Parathyroid adenoma (tissue), 2 donors: ENCODE measurements at regions not wholly inside any gene's neighbourhood (a gene's known extent, or its start where the extent isn't known, plus 50 kb on each side); places are given as distances from the start of the nearest gene placed in this dataset.

Source experiments
- H2AFZ ChIP-seq: fragments of 300-600 bp; sonication (generic); one replicate; pipeline ENCODE4 v1.7.0; 2017; ENCODE audit warnings: antibody characterized with exemption, mild to moderate bottlenecking
- H3K27ac ChIP-seq: fragments of 300-600 bp; sonication (generic); one replicate; pipeline ENCODE4 v1.7.0; 2017
- H3K27me3 ChIP-seq: fragments of 300-600 bp; sonication (generic); one replicate; pipeline ENCODE4 v1.7.0; 2017; ENCODE audit warnings: low read length; ENCODE audit not compliant: control insufficient read depth, insufficient read depth
- H3K36me3 ChIP-seq: fragments of 300-600 bp; sonication (generic); one replicate; pipeline ENCODE4 v1.7.0; 2017; ENCODE audit warnings: low read length; ENCODE audit not compliant: control insufficient read depth, insufficient read depth
- H3K4me1 ChIP-seq: fragments of 300-600 bp; sonication (generic); one replicate; pipeline ENCODE4 v1.7.0; 2017; ENCODE audit warnings: control low read depth
- H3K4me2 ChIP-seq: fragments of 300-600 bp; sonication (generic); one replicate; pipeline ENCODE4 v1.7.0; 2017; ENCODE audit warnings: low read length
- H3K4me3 ChIP-seq: fragments of 300-600 bp; sonication (generic); one replicate; pipeline ENCODE4 v1.7.0; 2017; ENCODE audit warnings: low read depth, low read length
- H3K79me2 ChIP-seq: fragments of 300-600 bp; sonication (generic); one replicate; pipeline ENCODE4 v1.7.0; 2017; ENCODE audit warnings: control low read depth
- H3K9ac ChIP-seq: fragments of 300-600 bp; sonication (generic); one replicate; pipeline ENCODE4 v1.7.0; 2017; ENCODE audit warnings: mild to moderate bottlenecking
- H3K9me3 ChIP-seq: fragments of 300-600 bp; sonication (generic); one replicate; pipeline ENCODE4 v1.7.0; 2017; ENCODE audit warnings: low read length; ENCODE audit not compliant: control insufficient read depth
- TF ChIP-seq, protein P1 (sequence below): fragments of 300-600 bp; sonication (generic); IDR thresholded peaks from one replicate; pipeline ENCODE4 v1.7.0; 2017; ENCODE audit warnings: antibody characterized with exemption, mild to moderate bottlenecking
- donor health status: primary hyperparathyroidism.

DNA sequence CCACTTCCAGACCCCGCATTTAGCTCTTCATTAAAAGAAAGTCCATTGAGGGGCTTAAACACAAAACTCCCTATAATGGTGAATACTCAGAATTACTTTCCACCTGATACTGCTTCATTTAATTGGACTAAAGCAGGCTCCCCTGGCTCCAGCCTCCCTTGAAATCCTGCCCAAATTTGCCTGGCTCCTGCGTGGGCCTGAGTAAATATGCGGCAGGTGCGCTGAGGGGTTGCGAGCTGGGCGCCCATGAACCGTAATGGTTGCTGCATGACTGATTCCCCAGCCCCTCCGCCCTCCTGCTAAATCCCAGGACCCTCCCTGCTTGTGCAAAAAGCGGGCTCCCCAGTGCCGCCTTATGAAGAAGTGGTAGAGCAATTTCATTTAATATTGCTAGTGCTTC lies 639.7 kb downstream of the BNC2 start:
- Histone ChIP-seq H3K27ac (no peak overlapping the region), H3K27me3 (no peaks in the 10 kb centered on the region), H3K9ac (no peak overlapping the region), H2AFZ (no peak overlapping the region), H3K4me3 (no peak overlapping the region), H3K4me1 (no peaks in the 10 kb centered on the region), H3K9me3 (no peaks in the 10 kb centered on the region), H3K4me2 (no peak overlapping the region), H3K36me3 (no peaks in the 10 kb centered on the region), H3K79me2 (no peaks in the 10 kb centered on the region)
- TF ChIP-seq, protein P1, sequence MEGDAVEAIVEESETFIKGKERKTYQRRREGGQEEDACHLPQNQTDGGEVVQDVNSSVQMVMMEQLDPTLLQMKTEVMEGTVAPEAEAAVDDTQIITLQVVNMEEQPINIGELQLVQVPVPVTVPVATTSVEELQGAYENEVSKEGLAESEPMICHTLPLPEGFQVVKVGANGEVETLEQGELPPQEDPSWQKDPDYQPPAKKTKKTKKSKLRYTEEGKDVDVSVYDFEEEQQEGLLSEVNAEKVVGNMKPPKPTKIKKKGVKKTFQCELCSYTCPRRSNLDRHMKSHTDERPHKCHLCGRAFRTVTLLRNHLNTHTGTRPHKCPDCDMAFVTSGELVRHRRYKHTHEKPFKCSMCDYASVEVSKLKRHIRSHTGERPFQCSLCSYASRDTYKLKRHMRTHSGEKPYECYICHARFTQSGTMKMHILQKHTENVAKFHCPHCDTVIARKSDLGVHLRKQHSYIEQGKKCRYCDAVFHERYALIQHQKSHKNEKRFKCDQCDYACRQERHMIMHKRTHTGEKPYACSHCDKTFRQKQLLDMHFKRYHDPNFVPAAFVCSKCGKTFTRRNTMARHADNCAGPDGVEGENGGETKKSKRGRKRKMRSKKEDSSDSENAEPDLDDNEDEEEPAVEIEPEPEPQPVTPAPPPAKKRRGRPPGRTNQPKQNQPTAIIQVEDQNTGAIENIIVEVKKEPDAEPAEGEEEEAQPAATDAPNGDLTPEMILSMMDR = no peak

DNA sequence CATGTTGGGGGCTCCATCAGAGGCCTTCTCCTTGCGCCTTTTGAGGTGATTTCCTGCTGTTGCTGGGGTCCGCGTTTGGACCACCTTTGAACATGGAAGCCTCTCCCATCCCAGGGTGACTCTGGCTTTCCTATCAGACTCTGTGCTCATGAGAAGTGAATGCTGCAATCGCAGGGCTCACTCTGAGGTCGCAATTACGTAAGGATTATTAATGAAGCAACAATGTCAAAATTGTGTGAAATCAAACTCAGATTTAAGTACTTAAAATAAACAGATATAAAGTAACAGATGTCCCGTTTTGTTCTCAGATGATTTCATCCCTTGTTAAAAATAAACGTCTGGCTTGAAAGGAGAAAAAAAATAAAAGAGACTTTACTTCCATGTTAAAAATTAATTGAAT lies 634.2 kb downstream of the BNC2 start:
- no peak overlapping the region for H3K4me3 ChIP-seq
- TF ChIP-seq, protein P1 = no peak
- no peaks in the 10 kb centered on the region for H3K36me3 ChIP-seq
- H3K9me3 ChIP-seq = no peaks in the 10 kb centered on the region
- no peaks in the 10 kb centered on the region for H3K27me3 ChIP-seq
- no peak overlapping the region for H2AFZ ChIP-seq
- H3K4me1 ChIP-seq = no peaks in the 10 kb centered on the region
- no peaks in the 10 kb centered on the region for H3K79me2 ChIP-seq
- no peak overlapping the region for H3K27ac ChIP-seq
- H3K4me2 ChIP-seq = no peak overlapping the region
- no peak overlapping the region for H3K9ac ChIP-seq

DNA sequence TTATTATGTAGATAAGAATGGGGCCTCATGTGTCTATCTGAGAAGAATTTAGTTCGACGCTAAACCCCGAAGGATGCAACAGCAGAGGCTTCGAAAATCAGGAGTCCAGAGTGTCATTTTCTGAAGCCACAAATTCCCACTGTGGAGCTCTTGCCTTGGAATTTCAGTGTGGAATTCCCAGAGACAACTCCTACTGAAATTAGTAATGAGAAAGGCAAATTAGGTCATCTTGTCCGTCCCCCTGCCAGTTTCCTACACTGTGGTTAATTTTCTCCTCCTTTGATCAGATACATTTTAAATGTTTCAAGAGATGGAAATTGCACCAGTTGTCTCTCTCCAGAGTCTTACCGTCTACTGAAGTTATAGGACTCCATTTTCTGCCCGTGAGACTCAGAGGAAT lies 633.6 kb downstream of the BNC2 start:
- H3K4me1 ChIP-seq = no peaks in the 10 kb centered on the region
- TF ChIP-seq, protein P1 = no peak
- no peak overlapping the region for H3K4me3 ChIP-seq
- no peak overlapping the region for H2AFZ ChIP-seq
- H3K79me2 ChIP-seq = no peaks in the 10 kb centered on the region
- H3K9ac ChIP-seq = no peak overlapping the region
- H3K9me3 ChIP-seq = no peaks in the 10 kb centered on the region
- no peaks in the 10 kb centered on the region for H3K36me3 ChIP-seq
- no peak overlapping the region for H3K4me2 ChIP-seq
- H3K27ac ChIP-seq = no peak overlapping the region
- H3K27me3 ChIP-seq = no peaks in the 10 kb centered on the region

DNA sequence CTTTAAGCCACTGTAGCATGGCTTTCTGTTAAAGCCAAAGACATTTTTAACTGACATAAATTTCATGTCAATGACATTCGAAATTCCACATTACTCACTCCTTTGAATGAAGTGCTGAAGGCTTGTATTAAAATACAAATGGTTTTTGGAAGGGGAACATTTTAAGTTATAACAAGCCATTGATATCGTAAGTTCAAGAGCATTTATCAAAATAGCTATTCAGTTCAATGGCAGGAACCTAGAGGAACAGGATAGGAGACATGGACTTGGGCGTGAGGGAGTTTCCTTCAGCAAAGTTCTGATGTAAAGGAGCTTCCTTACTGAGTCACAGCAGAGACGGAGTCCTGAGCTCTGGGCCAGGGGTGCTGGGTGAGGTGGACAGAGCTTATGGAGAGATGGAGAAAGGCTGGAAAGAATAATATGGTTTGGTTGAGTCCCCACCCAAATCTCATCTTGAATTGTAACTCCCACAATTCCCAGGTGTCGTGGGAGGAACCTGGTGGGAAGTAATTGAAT lies 631.8 kb downstream of the BNC2 start:
- Histone ChIP-seq H3K9me3 (no peaks in the 10 kb centered on the region), H3K9ac (no peak overlapping the region), H3K4me3 (no peak overlapping the region), H3K4me2 (no peak overlapping the region), H3K27me3 (no peaks in the 10 kb centered on the region), H3K36me3 (no peaks in the 10 kb centered on the region), H3K79me2 (no peaks in the 10 kb centered on the region), H2AFZ (no peak overlapping the region), H3K27ac (no peak overlapping the region), H3K4me1 (no peaks in the 10 kb centered on the region)
- TF ChIP-seq, protein P1 = no peak

DNA sequence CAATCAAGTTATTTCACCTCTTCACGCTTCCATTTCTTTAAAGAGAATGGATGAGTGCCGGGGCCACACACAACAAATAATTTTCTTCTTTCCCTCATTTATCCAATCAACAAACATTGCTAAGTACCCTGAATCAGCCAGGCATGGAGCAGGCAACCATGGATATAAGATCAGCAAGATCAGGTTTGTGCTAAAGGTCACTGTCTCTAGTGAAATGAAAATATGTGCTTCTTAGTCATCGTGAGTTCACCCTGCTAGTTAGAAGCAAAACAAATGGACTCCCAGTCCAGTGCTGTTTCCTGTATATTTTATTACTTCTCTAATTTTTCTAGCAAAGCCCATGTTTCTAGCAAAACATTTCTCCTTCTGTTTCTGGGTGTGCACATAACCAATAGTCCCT lies 629.2 kb downstream of the BNC2 start:
- H3K4me1 ChIP-seq = no peaks in the 10 kb centered on the region
- no peak overlapping the region for H3K9ac ChIP-seq
- H3K27ac ChIP-seq = no peak overlapping the region
- H3K36me3 ChIP-seq = no peaks in the 10 kb centered on the region
- TF ChIP-seq, protein P1 = no peak
- no peak overlapping the region for H2AFZ ChIP-seq
- no peak overlapping the region for H3K4me2 ChIP-seq
- H3K79me2 ChIP-seq = no peaks in the 10 kb centered on the region
- H3K27me3 ChIP-seq = no peaks in the 10 kb centered on the region
- no peak overlapping the region for H3K4me3 ChIP-seq
- no peaks in the 10 kb centered on the region for H3K9me3 ChIP-seq
